ENCODE measurements at regions not wholly inside any gene's neighbourhood (a gene's known extent, or its start where the extent isn't known, plus 50 kb on each side); places are given as distances from the start of the nearest gene placed in this dataset.

DNA sequence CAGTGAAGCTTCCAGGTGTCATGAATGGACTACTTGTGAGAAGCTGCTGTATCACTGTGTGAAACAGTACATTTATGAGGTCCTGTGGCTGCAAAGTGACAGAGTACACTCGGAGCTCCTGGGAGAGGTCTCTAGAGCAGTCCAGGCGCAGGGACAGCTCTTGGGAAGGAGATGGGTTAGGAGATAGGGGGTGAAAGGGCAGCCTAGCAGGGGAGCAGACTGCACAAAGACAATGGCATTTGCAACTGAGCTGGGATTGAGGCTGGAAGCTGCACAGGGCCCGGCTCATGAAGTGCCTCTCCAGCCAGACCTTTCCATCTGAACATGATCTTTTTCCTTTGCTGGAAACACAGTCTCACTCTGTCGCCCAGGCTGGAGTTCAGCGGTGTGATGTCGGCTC is 83.6 kb downstream of the RHOB start:
- H3K4me3 ChIP-seq (ENCODE audit: low read depth, low read length), result no peak overlapping the region
- TF ChIP-seq, protein P1, sequence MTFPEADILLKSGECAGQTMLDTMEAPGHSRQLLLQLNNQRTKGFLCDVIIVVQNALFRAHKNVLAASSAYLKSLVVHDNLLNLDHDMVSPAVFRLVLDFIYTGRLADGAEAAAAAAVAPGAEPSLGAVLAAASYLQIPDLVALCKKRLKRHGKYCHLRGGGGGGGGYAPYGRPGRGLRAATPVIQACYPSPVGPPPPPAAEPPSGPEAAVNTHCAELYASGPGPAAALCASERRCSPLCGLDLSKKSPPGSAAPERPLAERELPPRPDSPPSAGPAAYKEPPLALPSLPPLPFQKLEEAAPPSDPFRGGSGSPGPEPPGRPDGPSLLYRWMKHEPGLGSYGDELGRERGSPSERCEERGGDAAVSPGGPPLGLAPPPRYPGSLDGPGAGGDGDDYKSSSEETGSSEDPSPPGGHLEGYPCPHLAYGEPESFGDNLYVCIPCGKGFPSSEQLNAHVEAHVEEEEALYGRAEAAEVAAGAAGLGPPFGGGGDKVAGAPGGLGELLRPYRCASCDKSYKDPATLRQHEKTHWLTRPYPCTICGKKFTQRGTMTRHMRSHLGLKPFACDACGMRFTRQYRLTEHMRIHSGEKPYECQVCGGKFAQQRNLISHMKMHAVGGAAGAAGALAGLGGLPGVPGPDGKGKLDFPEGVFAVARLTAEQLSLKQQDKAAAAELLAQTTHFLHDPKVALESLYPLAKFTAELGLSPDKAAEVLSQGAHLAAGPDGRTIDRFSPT (tag by site-specific recombination; IDR thresholded peaks at IDR 0.05), result no peak
- TF ChIP-seq OVOL3 (tag by site-specific recombination; IDR thresholded peaks at IDR 0.05), result no peak
- no peak for TF ChIP-seq ZFP3 (tag by site-specific recombination; IDR thresholded peaks at IDR 0.05; ENCODE audit: low read depth)
- TF ChIP-seq ZNF549 (tag by site-specific recombination; IDR thresholded peaks at IDR 0.05), result no peak
- TF ChIP-seq, protein P2, sequence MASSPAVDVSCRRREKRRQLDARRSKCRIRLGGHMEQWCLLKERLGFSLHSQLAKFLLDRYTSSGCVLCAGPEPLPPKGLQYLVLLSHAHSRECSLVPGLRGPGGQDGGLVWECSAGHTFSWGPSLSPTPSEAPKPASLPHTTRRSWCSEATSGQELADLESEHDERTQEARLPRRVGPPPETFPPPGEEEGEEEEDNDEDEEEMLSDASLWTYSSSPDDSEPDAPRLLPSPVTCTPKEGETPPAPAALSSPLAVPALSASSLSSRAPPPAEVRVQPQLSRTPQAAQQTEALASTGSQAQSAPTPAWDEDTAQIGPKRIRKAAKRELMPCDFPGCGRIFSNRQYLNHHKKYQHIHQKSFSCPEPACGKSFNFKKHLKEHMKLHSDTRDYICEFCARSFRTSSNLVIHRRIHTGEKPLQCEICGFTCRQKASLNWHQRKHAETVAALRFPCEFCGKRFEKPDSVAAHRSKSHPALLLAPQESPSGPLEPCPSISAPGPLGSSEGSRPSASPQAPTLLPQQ (tag by site-specific recombination; IDR thresholded peaks at IDR 0.05), result no peak
- no peak for TF ChIP-seq ZSCAN30 (tag by site-specific recombination; IDR thresholded peaks at IDR 0.05)
- TF ChIP-seq, protein P3, sequence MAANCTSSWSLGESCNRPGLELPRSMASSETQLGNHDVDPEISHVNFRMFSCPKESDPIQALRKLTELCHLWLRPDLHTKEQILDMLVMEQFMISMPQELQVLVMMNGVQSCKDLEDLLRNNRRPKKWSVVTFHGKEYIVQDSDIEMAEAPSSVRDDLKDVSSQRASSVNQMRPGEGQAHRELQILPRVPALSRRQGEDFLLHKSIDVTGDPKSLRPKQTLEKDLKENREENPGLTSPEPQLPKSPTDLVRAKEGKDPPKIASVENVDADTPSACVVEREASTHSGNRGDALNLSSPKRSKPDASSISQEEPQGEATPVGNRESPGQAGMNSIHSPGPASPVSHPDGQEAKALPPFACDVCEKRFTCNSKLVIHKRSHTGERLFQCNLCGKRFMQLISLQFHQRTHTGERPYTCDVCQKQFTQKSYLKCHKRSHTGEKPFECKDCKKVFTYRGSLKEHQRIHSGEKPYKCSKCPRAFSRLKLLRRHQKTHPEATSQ (tag by site-specific recombination; IDR thresholded peaks at IDR 0.05), result no peak
- no peak for TF ChIP-seq ZNF654 (tag by site-specific recombination; IDR thresholded peaks at IDR 0.05; ENCODE audit: low read depth)
- TF ChIP-seq ZNF157 (tag by site-specific recombination; IDR thresholded peaks at IDR 0.05), result no peak
- TF ChIP-seq ZNF776 (tag by site-specific recombination; IDR thresholded peaks at IDR 0.05; ENCODE audit: borderline replicate concordance), result no peak
- H3K27ac ChIP-seq (ENCODE audit: extremely low read depth, low read depth, low read length), result no peak overlapping the region
- POLR2A ChIA-PET, result interaction anchor here (1.3 kb wide), 1 partner anchor 84 kb away, joined by 4 read pairs; the partner anchor contains the start of gene RHOB
- H3K36me3 ChIP-seq (ENCODE audit: control insufficient read depth in 2 of 2, insufficient read depth in 1 of 2, low read length in 2 of 2), result no peaks in the 10 kb centered on the region
- no peaks in the 10 kb centered on the region for H3K4me1 ChIP-seq (ENCODE audit: control insufficient read depth, insufficient read depth, low read length)
- CTCF ChIA-PET, result no interaction called here
- no peaks in the 10 kb centered on the region for H3K9me3 ChIP-seq (ENCODE audit: control insufficient read depth, insufficient read depth, low read depth, low read length)

DNA sequence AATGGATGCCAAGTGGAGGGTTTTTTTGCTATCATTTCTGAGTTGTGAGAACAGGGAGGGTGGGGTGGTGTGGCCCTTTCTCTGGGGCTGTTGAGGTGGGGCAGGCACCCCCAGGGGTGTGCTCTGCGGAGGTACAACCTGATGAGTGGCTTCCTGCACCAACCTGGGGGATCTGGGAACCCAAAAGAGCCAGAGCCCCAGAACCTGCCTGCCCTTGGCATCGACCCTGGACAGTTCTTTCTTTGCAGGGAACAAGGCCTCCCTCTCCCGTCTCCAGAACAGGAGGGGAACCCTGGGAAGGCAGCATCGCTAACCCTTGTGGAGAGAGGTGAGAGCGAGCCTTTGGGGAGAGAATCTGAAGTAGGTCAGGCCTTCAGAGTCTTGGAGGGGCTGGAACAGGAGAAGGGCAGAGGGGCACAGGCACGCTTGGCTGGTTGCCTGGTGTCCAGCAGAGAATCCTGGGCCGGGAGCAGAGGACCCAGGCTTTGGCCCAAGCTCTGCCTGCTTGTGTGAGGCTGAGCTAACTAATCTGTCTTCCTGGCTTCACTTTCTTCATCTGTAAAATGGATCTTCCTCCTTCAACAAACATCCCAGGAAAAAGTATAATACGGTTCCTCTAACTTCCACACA is 84.9 kb downstream of the RHOB start:
- Histone ChIP-seq H3K4me3 (ENCODE audit: low read depth, low read length) (no peak overlapping the region), H3K27ac (ENCODE audit: extremely low read depth, low read depth, low read length) (no peak overlapping the region), H3K36me3 (ENCODE audit: control insufficient read depth in 2 of 2, insufficient read depth in 1 of 2, low read length in 2 of 2) (no peaks in the 10 kb centered on the region), H3K9me3 (ENCODE audit: control insufficient read depth, insufficient read depth, low read depth, low read length) (no peaks in the 10 kb centered on the region), H3K4me1 (ENCODE audit: control insufficient read depth, insufficient read depth, low read length) (no peaks in the 10 kb centered on the region)
- CTCF ChIA-PET, result no interaction called here
- POLR2A ChIA-PET, result interaction anchor here (1.0 kb wide), 1 partner anchor 22 kb away, joined by 4 read pairs; no protein-coding TSS in a partner anchor
- TF ChIP-seq ZNF114 (tag by site-specific recombination; IDR thresholded peaks at IDR 0.05), result no peak
- no peak for TF ChIP-seq ZNF202 (tag by site-specific recombination; IDR thresholded peaks at IDR 0.05; ENCODE audit: borderline replicate concordance)
- no peak for TF ChIP-seq KLF8 (tag by site-specific recombination; IDR thresholded peaks at IDR 0.05)
- TF ChIP-seq ZNF175 (tag by site-specific recombination; IDR thresholded peaks at IDR 0.05), result no peak
- no peak for TF ChIP-seq YY1 (tag by site-specific recombination; IDR thresholded peaks at IDR 0.05)
- TF ChIP-seq, protein P4, sequence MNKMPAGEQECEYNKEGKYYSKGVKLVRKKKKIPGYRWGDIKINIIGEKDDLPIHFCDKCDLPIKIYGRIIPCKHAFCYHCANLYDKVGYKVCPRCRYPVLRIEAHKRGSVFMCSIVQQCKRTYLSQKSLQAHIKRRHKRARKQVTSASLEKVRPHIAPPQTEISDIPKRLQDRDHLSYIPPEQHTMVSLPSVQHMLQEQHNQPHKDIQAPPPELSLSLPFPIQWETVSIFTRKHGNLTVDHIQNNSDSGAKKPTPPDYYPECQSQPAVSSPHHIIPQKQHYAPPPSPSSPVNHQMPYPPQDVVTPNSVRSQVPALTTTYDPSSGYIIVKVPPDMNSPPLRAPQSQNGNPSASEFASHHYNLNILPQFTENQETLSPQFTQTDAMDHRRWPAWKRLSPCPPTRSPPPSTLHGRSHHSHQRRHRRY (tag by site-specific recombination; IDR thresholded peaks at IDR 0.05), result no peak
- no peak for TF ChIP-seq ZNF843 (tag by site-specific recombination; IDR thresholded peaks at IDR 0.05)
- TF ChIP-seq ZNF169 (tag by site-specific recombination; IDR thresholded peaks at IDR 0.05), result no peak
- no peak for TF ChIP-seq ZBTB17 (tag by site-specific recombination; IDR thresholded peaks at IDR 0.05)
- TF ChIP-seq, protein P5, sequence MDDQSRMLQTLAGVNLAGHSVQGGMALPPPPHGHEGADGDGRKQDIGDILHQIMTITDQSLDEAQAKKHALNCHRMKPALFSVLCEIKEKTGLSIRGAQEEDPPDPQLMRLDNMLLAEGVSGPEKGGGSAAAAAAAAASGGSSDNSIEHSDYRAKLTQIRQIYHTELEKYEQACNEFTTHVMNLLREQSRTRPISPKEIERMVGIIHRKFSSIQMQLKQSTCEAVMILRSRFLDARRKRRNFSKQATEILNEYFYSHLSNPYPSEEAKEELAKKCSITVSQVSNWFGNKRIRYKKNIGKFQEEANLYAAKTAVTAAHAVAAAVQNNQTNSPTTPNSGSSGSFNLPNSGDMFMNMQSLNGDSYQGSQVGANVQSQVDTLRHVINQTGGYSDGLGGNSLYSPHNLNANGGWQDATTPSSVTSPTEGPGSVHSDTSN (CRISPR knock-in tag; IDR thresholded peaks at IDR 0.05), result no peak

Data from HEK293 (cell line).